ENCODE measurements at regions not wholly inside any gene's neighbourhood (a gene's known extent, or its start where the extent isn't known, plus 50 kb on each side); places are given as distances from the start of the nearest gene placed in this dataset.

DNA sequence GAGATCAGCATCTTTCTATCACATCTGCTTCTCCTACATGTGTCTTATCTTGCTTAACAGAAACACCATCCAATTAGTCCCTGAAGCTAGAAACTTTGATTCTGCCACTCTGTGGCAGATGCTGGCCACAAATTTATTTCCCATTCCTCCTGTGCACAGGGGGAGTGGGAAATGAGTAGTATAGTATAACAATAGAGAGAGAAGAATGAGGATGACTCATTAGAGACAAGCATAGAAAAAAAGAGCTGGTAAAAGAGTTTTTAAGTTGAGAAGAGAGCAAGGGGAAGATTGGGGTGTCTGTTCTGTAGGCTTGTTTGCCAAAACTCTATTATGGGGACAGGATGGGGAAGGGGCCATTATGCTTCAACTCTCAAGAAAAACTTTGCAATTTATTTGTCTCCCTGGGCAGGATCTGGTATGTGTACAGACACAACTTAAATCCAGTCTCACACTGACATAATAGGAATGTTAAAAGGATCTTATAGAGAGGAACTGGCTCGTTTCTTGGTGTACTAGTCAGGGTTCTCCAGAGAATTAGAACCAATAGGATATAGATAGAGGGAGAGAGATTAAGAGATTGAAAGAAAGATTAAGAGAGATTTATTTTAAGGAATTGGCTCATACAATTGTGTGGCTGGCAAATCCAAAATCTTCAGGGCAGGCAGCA lies 142.6 kb upstream of the CPSF6 start:
- DNase-seq (ENCODE audit: low read depth): peak; percentile 10

DNA sequence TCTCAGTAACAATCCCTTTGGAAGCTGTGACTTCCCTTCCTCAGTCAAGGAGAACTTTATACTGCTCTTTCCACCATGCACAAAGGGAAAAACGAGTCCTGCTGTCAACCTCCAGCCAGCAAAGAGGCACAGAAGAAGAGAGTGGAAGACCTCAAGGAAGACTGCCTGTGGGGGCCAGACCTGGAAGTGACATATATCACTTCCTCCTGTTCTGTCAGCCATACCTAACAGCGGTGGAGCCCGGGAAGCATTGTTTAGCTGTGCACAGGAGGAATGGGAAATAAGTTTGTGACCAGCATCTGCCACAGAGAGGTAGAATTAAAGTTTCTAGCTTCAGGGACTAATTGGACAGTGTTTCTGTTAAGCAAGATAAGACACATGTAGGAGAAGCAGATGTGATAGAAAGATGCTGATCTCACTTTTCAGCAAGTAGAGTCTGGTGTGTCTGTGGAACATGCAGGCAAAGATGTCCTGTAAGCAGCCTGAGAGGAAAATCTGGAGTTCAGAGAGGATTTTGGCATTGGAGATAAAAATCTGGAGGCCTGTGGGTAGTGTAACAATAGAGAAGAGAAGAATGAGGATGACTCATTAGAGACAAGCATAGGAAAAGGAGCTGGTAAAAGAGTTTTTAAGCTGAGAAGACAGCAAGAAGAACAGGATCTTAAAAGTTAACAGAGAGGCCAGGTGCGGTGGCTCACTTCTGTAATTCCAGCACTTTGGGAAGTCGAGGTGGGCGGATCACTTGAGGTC lies 141.6 kb upstream of the CPSF6 start:
- DNase-seq (ENCODE audit: low read depth): peak; percentile 29

DNA sequence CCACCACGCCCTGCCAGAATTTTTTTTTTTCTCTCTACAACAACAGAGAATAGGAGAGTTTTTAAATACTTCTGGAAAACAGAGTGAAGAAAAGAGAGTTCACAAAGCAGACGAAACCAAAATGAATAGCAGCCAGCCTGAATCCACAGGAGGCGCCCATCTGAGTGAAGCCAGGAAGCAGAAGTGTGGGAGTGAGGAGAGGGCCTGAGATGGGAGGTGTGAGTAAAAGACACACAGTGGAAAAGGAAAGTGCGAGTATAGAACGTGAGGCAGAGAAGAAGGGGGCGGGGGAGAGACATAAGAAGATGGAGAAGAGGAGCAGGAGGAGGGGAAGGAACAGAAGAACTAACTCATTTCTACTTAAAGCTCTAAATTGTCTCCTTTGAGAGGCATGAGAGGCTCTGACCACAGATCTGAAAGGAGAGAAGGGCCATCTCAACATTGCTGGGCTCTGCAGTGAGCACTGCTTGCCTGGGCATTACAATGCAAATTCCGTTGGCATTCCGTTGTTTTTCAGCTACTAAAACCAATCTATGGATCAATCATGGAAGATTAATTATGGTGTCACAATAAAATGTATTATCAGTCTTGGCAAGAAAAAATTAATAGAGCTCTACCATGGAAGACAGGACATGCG lies 140.1 kb upstream of the CPSF6 start:
- DNase-seq (ENCODE audit: low read depth): no peak

DNA sequence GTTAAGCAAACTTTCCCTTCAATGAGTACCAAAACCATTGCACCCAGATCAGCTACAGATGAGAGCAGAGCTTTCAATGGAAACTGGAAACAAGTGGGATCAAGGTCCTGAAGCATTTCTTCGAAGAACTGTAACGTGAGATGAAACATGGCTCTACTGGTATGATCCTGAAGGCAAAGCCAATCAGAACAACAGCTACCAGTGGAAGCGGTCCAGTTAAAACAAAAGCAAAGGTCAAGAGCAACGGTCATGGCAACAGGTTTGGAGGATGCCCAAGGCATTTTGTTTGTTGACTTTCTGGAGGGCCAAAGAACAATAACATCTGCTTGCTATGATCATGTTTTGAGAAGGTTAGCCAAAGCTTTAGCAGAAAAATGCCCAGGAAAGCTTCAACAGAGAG lies 137.9 kb upstream of the CPSF6 start:
- DNase-seq (ENCODE audit: low read depth): no peak

DNA sequence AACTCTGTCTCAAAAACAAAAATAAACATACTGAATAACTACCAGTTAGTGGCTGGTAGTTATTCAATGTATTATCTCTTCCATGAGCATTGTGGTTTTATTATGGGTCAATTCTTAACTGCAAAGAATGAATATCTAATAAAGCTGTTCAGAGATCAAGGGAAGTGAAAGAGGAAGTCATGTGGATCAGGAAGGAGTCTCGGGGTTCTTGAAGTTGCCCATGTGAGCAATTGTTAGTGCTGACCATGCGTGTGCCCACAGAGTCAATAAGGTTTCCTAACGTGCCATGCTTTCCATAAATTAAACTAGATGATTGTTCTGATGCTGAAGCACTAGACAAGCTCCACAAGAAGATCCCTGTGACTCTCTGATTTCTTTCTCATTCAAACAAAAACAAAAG lies 136.5 kb upstream of the CPSF6 start:
- no peak for DNase-seq (ENCODE audit: low read depth)

DNA sequence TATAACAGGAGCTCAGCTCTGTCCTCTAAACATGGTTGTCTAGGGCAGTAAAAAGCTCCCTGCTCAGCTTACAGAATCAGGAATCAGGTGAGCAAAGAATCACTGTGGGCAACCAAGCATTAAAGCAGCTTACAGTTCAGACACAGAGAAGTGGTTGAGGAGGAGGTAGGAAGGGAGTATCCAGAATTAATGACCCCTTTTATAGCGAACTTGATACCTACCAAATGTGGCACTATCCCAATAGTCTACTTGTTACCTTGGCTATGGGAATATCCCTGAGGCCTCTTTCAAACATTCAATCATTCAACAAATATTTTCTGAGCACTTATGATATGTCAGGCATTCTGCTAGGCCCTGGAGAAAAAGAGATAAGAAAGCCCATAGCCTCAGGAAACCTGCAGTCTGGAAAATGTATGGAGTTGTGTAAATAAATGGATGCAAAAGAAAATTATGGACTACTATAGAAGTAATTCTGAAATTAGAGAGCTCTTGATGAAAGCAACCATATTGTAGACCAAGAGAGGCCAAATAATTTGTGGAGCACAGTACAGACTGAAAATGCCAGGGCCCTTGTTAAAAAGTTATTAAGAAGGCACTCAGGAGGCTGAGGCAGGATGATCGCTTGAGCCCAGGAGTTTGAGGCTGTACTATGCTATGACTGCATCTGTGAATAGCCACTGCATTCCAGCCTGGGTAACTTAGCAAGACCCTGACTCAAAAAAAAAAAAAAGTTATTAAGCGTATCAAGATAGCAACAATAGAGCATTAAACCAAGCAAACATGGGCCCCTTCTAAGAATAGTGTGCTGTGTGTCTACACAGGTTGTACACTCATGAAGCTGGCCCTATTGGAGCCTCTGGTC lies 134.0 kb upstream of the CPSF6 start:
- no peak for DNase-seq (ENCODE audit: low read depth)

DNA sequence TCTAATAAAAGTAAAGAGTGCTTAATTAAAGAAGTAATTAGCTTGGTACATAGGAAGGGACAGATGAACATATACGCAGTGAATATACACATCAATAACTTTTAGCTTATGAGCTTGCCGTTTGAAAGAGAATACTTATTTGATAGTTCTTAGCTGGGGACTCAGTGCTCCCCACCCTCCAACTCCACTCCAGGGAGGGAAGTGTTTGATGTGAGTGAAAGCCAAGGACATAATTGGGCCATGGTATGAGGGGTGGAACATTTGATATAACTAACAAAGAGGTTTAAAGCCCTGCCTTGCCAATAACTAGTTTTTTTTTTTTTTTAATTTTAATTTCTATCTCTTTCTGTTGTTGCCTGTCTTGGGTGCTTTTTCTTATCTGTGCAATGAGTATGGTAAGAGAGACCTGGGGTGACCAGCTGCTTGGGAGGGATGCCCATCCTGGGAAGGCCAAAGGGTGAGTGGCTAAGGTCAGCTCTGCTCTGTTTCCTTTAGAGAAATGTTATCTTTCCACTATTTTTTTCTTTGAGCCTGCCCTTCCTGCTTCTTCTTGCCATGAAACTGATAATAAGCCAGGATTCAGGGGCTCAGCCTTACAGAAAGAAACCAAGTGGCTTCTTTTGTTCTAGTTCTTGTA lies 132.8 kb upstream of the CPSF6 start:
- DNase-seq (ENCODE audit: low read depth): no peak

DNA sequence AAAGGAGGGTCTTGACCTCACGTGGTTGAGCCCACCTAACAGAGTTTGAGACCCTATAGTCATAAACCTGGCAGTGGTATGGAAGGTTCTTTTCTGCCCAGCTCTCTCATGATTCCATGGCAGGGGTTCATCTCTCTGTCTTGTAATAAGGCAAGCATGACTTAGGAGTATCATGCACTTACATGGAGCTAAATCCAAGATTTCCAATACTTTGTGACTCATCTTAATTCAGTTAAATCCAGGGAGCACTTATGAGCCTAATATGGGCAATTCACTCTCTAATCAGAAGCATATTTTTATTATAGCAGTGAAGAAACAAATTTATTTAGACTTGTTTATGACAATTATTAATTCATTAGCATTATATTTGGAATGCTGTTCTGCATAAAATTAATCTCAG lies 131.8 kb upstream of the CPSF6 start:
- DNase-seq (ENCODE audit: low read depth): no peak

DNA sequence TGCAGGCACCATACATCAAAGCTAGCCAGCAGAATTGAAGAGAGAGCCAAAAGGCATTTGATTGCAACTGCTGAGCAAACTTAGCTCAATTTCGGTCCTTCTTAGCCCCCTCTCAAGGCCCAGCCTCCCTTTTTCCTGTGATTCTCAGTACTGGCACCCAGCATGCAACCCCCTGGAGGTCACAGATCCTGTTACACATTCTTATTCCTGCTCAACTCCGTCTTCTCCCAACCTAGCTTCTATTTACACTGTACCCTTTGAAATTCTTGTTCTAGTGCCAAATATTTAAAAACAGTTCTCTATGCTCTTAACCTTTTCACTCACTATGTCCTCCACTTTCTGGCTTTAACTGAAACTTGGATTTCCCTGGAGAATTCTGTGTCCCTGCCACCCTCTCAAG lies 131.3 kb upstream of the CPSF6 start:
- DNase-seq (ENCODE audit: low read depth): peak; percentile 6

DNA sequence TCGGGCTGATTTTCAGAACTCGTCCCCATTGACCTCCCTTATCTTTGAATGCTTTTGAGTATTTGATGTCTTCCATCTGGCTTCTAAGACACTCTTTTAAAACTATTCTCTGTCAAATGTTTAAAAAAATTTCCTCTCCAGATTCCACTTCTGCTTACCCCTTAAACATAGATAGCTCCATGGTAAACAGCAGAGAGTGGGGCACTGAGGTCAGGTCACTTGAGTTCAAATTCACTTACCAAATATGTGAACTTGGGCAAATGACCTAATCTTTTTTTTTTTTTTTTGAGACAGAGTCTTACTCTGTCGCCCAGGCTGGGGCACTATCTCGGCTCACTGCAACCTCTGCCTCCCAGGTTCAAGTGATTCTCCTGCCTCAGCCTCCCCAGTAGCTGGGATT lies 126.8 kb upstream of the CPSF6 start:
- DNase-seq (ENCODE audit: low read depth): no peak

DNA sequence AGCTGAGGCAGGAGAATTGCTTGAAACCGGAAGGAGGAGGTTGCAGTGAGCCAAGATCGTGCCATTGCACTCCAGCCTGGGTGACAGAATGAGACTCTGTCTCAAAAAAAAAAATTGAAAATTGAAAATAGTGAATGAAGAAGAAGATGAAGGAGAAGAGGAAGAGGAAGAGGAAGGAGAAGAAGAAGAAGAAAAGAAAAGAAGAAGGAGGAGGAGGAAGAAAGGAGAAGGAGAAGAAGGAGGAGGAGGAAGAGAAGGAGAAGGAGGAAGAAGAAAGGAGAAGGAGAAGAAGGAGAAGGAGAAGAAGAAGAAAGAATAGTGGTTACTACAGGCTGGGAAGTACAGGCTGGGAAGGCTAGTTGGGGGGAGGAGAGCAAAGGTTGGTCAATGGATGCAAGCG lies 124.3 kb upstream of the CPSF6 start:
- no peak for DNase-seq (ENCODE audit: low read depth)

DNA sequence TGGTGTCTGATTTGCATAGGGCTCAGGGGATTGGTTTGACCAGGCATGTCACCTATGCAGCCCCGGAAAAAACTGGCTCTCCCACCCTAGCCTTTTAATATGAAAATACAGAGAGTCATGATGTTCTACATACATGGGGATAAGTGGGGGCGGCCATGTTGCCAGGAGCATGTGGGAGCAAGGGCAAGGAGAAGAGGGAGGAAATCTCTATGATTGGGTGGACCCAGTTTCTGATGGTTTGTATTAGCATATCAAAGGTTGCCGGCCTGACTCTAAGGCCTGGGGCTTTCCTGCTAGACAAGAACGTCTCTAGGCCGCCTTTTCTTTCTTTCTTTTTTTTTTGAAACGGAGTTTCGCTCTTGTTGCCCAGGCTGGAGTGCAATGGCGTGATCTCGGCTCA lies 123.4 kb upstream of the CPSF6 start:
- DNase-seq (ENCODE audit: low read depth): no peak

DNA sequence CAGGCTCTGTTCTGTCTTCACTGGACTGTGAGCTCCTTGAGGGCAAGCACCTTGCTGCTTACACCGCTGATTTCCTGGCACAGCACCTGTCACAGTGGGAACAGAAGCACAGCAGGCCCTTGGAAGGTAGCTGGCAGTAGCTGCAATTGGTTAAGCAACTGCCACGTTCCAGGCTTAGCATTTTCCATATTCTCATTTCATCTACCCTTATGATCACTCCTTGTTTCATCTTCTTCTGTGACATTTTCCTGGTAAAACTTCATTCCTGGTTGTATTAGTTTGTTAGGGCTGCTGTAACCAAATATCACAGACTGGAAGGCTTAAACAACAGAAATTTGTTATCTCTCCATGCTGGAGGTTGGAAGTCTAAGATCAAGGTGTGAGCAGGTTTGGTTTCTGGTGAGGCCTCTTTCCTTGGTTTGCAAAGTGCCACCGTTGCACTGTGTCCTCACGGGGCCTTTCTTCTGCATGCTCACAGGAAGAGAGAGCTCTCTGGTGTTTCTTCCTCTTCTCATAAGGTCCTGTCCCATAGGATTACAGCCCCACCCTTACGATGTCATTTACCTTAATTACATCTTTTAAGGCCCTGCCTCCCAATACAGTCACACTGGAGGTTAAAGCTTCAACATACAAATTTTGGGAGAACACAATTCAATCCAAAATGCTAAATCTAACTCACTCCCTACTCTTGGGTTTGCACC lies 121.7 kb upstream of the CPSF6 start:
- DNase-seq (ENCODE audit: low read depth): no peak

DNA sequence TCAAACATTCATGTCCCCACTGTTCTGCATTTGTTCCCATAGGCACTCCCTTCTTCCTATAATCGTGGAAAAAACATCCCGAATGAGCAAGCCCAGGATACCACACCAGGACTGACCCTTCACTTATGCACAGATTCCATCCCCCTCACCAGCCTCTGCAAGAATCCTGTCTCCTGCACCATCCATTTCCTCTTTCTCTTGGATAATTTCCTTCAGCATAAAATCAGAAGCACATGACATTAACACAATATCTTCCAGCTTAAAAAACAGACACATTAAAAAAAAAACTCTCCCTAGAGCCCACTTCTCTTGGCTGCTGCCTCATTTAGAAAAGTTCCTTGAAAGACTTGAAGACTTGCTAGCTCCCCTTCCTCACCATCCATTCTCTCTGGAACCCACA lies 120.9 kb upstream of the CPSF6 start:
- DNase-seq (ENCODE audit: low read depth): no peak

DNA sequence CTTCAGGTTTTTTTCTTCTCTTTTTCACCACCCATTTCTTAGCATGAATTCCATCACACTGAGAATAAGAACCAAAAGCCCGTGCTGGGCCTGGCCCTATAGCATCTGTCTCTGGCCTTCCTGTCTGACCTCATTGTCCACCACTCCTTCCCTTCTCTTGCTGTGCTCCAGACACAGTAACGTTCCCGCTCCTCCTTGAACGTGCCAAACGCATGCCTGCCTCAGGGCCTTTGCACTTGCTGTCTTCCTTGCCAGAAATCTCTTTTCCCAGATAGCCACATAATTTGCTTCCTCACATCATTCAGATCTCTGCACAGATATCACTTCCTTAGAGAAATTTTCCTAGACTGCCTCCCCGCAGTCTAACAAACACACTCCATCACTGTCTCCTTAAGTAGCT lies 119.6 kb upstream of the CPSF6 start:
- no peak for DNase-seq (ENCODE audit: low read depth)

DNA sequence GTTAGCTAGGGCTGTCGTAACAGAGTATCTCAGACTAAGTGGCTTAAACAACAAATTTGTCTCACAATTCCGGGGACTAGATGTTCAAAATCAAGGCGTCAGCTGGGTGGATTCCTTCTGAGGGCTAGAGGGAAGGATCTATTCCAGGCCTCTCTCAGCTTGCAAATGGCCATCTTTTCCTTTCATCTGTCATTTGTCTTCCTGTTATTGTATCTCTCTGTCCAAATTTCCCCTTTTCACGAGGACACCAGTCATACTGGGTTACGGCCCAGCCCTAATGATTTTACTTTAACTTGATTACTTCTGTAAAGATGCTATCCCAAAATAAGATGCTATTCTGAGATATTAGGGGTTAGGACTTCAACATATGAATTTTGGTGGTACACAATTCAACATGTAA lies 119.0 kb upstream of the CPSF6 start:
- DNase-seq (ENCODE audit: low read depth): no peak

DNA sequence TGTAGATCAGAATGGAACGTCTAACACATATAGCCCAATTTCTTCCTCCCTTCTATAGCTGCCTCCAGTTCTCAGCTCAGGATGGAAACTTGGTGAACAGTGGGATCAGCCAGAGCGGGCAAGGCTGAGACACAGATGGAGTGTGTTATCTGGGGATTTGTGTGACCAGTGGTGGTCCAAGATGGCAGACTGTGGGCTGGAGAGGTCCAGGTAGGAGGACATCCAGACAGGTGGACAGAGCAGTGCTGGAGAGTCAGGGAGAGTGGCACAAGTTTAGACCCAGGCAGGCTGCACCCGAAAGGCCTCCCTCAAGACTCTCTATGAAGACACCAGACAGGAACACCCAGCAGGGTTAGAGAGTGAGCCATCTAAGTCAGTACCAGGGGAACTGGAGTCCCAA lies 116.1 kb upstream of the CPSF6 start:
- DNase-seq (ENCODE audit: low read depth): no peak

DNA sequence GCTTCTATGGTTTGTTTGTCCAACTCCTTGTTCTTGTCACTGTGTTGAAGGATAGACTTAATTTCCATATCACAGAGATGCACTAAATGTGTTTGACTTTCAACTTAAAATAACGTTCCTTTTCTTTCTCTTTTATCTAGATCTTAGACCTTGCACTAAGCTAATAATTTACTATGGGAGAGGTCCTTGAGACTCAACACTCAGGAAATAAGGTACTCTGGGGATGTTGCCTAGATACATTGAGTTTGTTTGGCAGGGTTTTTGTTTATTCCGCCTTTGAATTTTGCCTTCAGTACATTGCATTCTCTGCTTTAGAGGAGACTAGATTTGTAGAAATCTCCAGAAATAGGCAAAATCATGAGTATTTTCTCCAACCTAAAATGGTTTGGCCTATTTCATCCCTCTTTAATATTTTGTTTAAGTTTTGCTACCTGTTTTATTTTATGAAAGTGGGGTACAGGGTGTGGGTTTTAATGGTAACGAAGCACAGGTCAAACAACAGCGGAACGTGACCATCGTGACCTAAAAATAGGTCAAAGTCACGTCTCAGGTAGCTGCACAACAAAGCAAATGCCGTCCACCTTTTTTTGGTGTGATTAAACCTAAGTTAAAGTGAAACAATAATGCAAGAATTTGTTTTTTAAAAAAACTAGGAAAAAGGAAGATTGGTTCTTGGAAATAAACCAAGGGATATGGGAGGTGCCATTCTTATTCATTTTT lies 115.3 kb upstream of the CPSF6 start:
- no peak for DNase-seq (ENCODE audit: low read depth)

DNA sequence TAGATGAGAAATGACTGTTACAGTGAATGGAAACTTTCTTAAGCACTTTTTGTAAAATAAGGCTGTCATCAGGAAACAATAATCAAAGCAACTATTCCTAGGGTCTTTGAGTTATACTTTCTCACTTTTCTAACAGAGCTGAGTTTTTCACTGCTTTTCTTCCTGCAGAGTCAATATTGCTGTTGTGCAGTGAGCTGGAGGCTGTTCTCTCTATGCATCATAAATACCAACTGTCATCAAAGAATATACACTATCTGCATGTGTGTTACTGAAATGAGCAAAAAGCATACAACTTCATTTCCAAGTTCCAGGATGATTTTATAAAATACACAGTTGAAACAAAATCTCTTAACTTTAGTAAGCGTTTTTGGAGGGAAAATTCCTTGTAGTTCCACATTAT lies 110.4 kb upstream of the CPSF6 start:
- no peak for DNase-seq (ENCODE audit: low read depth)

DNA sequence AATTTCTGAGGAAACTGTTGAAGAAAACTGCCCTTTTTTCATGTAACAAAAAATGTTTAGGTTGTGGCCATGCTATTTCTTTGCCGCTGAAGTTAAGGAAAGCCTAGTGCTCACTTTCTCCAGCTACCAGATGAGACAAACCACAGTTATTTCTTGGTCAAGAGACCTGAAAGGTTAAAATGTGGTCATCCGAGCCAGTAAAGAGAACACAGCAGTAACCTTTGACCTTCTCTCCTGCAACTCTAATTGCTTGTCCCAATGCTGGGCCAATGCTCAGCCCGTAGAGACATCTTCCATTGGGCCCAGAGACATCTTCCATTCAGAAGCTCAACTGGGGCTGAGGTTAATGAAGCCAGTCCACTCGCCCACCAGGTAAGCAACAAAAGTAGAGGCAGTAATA lies 109.8 kb upstream of the CPSF6 start:
- no peak for DNase-seq (ENCODE audit: low read depth)

DNA sequence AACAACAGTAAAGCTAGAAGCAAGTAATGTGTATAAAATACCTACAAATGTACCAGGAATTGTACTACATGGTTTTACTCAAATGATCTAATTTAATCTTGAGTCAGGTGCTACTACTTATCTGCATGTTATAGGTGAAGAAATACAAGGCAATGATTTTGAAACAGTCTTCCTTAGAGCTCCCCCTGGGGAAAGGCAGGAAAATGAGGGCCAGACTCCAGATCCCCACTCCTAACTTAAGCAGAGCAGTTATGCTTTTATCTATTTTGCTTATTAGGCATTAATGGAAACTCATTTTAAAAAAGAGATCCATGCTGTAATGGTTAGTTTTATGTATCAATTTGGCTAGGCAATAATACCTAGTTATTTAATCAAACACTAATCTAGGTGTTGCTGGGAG lies 109.3 kb upstream of the CPSF6 start:
- no peak for DNase-seq (ENCODE audit: low read depth)
